AG20443 (cell line): ENCODE measurements at regions not wholly inside any gene's neighbourhood (a gene's known extent, or its start where the extent isn't known, plus 50 kb on each side); places are given as distances from the start of the nearest gene placed in this dataset.
A peak's percentile ranks its signal among the peaks of the same experiment; 100 is the strongest.

ENCODE experiments used
- DNase-seq: peaks from one replicate; pipeline ENCODE4 v3.0.0; 2012; ENCODE audit warnings: low spot score, mixed read lengths

DNA sequence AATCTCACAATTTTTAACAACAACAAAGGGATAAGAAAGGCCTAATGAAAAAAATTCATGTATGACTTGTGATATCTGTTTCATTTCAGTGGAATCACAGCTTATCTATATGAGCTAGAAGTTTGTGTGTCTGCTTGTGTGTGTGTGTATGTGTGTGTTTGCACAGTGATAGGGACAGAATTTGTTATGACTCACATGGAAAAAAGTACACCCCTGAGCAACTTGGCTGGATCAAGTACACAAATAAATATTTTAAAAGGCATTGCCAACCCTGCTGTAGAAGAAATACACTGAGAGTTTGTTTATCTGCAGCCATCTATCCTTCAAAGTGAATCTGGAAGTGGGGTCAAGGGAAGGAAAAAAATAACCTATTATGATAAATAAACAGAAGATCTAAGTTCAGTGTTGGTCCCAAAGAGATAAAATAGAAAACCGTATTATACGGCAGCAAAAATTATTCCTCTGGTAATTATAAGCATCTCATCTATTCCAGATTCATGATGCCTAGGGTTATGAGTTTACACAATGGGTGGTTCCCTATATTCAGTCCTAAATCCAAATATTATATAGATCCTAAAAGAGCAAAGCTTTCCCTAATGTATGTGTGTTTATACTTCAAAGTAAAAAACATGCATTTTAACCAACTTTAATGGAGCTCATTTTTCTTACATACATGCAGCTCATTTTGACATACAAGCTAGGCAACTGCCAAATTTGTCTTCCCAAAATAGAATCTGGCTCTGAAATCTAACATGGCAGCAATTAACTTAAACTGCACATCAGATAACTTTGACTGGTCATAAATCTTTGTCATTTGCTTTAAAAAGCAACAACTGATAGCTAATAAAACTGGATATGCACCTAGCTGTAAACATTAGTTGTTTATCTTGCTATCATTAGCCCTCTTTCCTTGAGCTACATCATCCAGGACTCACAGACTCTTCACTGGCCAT lies 420.6 kb downstream of the IRS1 start:
- no peak for DNase-seq

DNA sequence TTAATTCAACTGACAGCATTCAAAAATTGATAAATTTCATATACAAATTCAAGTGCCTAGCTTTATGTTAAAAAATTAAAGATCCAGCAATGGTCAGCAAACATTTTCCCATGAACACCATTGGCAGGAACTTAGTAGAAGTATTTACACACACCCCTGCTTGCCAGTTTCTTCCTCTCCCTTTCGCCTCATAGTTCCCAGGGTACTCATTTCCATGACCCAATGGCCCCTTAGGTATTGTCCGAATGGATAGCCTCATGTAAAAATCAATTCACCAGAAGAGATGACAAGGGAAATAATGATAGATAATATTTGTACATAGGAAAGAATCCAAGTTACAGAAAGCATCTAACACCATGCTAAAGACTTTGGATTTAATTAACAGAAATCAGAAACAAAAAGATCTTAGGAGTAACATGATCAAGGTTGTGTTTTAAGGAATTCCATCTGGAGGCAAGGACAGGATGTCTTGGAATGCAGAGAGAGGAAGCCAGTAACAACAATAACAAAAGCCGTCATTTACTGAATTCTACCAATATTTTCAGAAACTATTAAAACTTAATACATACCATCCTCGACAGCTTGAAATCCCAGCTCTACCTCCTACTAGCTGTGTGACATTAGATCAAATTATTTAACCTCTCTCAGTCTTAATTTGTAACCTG lies 423.0 kb downstream of the IRS1 start:
- peak; percentile 12 for DNase-seq

DNA sequence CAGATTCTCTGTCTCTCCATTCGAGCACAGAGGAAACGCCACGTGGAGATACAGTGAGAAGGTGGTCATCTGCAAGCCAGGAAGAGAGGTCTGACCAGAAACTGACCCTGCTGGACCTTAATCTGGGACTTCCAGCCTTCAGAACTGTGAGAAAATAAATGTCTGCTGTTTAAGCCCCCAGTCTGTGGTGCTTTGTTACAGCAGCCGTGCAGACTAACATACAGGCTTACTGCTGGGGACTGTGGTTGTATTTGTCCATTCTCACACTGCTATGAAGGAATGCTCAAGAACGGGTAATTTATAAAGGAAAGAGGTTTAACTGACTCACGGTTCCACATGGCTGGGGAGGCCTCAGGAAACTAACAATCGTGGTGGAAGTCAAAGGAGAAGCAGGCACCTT lies 432.7 kb downstream of the IRS1 start:
- no peak for DNase-seq

DNA sequence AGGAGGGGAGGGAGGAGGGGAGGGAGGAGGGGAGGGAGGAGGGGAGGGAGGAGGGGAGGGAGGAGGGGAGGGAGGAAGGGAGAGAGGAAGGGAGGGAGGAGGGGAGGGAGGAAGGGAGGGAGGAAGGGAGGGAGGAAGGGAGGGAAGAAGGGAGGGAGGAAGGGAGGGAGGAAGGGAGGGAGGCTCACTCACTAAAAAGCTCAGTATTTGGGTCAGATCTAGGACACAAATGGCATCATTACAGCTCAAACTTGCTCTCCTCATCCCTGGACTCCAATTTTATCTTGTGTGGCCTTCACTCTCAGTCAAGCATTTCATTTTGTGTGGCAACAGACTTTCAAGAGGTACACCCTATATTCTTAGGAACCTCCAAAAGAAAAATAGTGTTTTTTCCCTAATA lies 435.4 kb downstream of the IRS1 start:
- DNase-seq, result no peak

DNA sequence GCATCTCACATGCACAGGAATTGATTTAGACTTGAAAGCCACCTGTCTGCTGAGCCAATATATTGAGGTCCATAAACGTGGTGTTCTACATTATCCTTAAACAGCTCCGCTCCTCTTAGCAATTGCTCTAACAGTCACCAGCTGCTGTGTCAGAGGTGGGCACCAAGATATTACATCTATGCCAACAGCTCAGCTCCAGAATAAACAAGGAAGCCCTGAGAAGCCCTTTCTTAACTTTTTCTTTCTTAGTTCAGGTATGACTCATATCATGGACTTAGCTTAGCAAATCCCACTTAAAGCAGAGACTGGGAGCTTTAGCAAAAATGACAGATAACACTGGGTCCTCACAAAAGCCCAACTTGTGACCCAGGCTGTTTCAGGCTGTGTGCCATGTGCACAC lies 436.6 kb downstream of the IRS1 start:
- peak; percentile 8 for DNase-seq

DNA sequence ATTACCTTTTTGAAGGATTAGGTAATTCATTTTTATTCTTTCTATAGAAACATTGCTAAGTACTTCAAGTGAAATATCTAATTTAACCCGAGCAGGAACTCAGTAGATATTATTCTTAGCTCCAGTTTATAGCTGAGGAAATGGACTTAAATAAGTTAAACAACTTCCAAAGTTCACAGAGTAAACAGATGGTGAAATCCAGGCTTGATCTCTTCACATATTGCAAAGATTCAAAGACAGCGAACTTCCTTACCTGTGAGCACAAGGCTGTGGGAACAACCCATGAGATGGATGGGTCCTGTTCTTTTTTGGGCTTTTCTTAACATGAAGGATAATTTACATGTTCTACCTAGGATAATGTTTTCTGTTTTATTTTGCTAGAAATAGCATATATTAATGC lies 439.0 kb downstream of the IRS1 start:
- DNase-seq, result no peak

DNA sequence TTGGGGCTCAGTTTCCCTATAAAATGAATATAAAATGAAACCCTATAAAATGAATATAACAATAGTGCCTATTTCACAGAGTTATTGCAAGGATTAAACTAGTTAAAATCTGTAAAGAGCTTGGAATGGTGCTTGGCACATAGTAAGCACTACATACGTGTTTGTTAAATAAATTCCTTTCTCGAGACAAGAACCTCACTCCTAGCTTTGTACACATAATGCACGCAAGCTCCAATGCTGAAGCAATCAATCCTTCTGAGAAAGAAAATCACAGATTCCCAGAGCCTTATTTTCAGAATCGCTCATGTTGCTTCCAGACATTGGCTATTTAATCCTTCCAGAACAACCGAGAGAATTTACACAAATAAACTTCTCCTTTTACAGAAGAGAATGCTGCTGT lies 440.9 kb downstream of the IRS1 start:
- no peak for DNase-seq

DNA sequence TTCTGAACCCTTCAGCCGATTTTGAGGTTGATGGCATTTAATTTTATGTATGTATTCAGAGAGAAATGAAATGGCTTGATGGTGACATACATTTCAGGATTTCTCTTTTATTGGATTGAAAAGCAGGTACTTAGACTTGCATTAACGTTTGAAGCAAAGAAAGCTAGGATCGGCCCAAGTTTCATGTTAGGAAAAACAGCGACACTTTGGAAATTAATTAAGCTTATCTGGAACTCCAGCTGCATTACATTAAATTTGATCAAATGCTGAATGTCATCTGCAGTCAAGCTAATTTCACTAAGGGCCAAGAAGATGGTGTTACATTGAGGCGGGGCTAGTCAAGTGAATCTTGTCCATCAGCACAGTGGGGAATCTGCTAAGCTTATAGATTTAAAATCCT lies 441.8 kb downstream of the IRS1 start:
- DNase-seq, result no peak

DNA sequence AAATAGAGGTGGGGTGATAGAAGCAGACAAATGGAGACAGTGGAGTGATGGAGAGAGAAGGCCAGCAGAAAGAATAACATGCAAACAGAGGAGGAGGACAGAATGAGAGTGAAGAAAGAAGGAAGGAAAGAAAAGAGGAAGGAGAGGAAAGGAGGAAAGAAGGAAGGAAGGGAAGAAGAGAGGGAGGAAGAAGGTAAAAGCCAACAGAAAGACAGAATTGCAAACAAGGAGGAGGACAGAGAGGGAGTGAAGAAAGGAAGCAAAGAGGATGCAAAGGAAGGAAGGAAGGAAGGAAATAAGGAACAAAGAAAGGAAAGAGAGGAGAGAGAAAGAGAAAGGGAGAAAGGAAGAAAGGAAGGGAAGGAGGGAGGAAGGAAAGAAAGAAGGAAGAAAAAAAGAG lies 444.0 kb downstream of the IRS1 start:
- DNase-seq, result no peak

DNA sequence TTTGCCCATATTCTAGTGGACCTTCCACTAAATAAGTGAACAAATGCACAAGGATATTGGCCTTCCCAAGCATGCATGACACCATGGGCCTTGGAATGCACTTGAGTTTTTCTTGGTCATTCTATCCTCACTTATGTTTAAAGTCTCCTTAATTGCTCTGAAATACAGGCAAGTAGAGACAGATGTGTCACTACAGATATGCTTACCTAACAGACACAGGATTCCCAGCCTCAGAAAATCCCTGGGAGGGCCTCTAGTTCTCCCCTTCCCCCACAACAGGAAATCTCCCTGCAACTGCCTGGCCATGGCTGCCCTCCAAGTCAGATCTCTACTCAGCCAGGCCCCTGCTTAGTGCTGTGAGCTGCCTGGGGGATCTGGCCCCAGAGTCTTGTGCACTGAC lies 445.2 kb downstream of the IRS1 start:
- peak; percentile 12 for DNase-seq

DNA sequence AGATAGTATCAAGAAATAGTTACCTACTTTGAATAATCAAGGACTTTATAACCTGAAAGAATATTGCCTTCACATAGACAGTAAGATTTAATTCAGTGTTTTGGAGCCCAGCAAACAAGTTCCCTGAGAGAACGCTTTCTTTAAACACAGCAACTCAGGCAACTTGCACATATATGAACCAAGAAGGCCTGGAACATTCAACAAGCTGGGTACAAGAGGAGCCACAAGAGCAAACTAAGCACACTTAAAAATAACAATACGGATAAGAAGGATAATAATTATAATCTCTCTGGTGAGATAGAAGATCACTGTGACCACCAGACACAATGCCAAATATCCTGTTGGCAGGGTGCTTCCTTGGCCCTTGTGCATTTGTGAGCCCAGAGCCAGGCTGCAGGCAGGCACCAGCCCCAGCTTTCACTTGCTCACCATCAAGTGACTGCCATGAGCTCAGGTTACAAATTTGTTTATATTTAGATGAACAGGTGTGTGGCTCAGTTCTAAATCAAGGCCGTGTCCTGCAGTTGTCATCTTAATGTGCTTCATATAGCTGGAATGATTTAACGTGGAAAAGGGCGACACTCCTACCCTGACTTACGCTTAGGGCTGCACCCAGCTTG lies 446.6 kb downstream of the IRS1 start:
- no peak for DNase-seq

DNA sequence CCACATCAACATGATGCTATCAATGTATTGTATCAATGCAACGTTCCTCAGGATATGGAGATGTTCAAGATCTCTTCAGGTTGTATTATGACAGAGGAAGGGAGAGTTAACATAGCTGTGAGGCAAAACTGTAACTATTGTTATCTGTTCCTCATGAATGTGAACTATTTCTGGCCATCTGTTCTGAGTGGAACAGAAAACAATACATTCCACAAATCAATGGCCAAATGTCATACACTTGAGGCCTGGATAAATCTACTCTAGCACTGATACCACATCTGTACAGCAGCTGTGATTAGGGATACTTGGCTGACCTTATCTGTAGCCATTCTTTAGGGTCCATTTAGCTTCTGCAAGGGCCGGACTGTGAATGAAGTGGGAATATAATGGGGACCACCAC lies 447.9 kb downstream of the IRS1 start:
- DNase-seq, result no peak

DNA sequence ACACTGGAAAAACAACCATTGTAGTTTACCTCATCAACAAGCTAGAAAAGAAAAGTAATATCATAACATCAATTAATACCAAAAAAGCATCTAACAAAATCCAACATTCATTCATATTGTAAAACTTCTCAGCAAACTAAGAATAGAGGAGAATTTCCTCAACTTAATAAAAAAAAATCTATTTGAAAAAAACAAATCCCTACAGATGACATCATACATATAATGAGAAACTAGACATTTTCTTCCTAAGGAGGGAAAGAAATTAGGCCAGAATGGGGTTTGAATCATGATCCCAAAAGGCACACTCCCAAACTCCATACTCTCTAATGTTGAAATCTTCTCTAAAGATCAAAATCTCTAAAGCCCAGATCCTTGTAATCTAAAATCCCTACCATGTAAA lies 460.0 kb downstream of the IRS1 start:
- DNase-seq, result no peak

DNA sequence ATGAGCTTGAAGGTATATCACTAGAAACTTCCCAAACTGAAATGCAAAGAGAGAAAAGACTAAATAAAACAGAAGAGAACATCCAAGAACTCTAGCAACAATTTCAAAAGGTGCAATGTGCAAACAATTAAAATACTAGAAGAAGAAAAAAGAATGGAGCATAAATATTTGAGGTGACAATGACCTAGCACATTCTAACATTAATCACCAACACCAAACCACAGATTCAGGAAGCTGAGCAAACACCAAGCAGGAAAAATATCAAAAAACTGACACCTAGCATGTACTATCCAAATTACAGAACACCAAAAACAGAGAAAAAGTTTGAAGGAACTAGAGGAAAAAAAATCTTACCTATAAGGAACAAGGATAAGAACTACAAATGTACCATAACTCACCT lies 460.8 kb downstream of the IRS1 start:
- DNase-seq, result no peak

DNA sequence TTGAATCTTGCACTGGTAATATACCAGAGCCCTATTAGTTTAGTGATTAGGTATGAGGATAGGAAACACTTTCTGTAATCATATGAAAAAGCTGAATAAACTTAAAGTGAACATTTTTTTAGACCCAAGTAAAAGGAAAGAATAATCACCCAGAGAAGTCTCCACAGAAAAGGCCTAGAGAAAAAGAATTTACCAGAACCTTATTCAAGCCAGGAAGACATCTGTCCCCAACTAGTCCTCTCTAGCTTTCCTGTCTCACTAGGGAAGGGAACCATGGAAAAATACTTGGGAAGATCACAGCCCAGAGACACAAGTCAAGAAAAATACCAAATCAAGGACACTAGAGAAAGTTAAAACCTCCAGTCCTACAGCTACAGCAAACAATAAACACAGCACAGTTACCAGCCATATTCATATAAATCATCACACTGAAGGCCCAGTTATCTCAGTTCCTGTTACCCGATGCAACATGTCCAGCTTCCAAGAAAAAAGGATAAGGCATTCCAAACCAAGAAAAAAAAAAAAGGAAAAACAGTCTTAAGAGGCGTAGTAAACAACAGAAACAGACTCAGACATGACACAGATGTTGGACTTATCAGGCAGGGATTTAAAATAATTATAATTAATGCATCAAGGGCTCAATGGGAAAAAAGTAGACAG lies 461.5 kb downstream of the IRS1 start:
- no peak for DNase-seq

DNA sequence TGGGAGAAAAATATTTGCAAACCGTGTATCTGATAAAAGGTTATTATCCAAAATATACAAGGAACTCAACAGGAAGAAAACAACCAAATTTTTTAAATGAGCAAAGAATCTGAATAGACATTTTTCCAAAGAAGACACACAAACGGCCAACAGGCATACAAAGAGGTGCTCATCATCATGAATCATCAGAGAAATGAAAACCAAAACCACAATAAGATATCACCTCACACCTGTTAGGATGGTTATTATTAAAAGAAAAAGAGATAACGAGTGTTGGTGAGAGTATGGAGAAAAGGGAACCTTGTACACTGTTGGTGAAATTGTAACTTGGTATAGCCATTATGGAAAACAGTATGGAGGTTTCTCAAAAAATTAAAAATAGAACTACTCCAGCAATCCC lies 463.3 kb downstream of the IRS1 start:
- no peak for DNase-seq

DNA sequence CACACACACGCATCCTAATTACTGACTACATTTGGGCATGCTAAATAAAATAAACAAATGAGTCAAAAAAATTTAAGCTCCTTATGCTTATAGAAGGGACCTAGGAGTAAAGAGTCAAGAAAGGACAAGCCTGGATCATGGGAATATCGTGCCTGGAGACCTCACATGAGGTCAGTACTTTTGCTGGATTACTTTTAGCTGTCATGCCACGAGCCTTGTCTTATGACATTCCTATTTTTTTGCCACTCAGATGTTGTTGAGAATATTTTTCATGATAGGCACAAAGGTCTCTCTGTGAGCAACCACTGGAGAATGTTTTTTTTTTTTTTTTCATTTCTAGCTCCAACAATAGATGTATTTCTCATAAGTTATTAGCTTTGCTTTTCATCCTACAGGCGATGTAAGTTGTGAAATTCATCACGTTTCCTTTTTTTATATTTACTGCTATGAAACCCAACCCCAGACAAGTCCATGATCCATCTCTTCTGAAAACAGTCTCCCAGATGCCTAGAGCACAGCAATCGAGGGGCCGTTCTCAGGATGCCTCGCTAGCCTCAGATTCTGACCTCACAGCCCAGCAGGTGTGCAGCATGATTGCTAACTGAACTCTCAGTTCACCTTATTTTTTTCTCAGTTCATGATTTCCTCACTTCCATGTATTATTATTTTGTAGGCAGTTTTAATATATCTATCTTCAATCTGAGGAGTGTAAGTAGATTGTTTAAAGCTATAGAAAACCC lies 464.5 kb downstream of the IRS1 start:
- no peak for DNase-seq

DNA sequence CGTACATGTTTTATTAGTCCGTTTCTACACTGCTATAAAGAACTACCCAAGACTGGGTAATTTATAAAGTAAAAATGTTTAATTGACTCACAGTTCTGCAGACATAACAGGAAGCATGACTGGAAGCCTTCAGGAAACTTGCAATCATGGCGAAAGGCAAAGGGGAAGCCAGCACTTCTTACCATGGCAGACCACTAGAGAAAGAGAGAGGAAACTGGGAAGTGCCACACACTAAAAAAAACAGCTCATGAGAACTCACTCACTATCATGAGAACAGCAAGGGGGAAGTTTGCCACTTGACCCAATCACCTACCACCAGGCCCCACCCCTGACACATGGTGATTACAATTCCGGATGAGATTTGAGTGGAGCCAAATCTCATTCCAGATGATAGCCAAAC lies 466.2 kb downstream of the IRS1 start:
- no peak for DNase-seq

DNA sequence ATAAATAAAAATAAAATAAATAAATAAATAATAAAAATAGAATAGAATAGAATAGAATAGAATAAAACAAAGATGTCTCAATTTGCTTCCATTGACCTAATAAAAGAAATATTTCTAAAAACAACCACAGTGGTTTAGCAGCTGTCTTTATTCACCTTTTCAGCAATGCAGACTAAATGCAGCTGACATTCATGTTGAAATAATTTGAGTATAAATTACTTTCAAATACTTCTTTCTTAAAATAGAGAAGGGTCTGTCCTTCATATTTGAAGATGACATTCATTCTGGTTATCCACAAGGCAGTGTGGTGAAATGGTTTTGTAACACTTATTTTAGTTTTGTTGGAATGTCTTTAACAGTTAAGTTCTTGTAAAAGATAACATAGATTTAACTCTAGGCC lies 469.4 kb downstream of the IRS1 start:
- no peak for DNase-seq

DNA sequence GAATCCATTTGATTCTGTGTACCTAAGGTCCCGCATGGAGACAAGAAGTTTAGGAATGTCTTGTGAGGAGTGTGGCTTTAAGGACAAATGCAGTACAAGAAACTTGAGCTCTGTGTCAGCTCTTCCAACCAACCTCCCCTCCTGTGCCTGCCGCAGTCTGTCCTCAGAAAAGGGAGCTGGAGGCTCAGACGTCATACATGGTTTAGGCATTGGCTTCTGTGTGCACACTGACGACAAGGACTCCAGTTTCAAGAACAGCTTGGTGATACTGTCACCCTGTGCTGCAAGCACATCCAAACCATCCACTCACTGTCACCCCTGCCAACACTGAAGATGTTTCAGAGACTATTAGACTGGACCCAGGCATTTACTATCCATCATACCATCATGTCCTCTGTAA lies 470.4 kb downstream of the IRS1 start:
- no peak for DNase-seq

DNA sequence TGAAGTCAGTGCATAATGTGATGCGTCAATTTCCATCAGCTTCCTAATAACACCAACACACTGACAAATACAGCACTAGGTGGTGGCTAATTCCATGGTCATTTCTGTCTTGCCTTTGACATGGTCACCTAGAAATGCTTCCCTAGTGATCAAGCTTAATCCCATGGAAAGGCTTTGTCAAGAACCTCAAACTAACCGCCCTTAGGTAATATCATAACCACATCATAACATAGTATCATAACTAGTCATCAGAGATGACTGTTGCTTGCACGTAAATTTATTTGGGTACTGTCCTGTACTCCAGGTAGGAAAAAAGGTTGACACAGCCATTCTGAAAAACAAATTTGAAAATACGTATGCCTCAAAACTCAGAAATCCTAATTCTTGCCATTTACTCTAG lies 471.8 kb downstream of the IRS1 start:
- DNase-seq, result no peak

DNA sequence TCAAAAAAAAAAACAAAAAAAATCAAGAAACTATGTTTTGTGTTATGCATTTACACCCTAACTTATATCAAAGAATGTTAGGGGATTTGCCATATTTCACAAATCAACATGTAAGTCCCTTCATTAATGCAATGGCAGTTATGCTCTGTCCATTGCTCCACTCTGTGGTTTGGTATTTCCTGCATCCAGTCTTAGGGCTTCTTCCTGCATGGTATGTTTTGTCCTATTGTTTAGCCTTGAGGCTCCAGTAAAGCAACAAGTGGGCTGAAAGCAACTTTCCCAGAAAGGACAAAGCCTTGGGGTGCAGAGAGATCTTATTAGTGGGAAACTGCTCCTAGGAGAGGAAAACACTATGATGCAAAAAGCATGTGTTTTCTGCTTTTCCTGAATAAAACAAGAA lies 474.1 kb downstream of the IRS1 start:
- DNase-seq, result no peak
